GM19397 (cell line): ENCODE measurements at regions not wholly inside any gene's neighbourhood (a gene's known extent, or its start where the extent isn't known, plus 50 kb on each side); places are given as distances from the start of the nearest gene placed in this dataset.

Experiments
- ATAC-seq: cut with Tn5 transposase; IDR thresholded peaks from one replicate; pipeline ENCODE4 v1.9.1; 2021; ENCODE audit warnings: mild to moderate bottlenecking, moderate library complexity; ENCODE audit not compliant: unreplicated experiment

DNA sequence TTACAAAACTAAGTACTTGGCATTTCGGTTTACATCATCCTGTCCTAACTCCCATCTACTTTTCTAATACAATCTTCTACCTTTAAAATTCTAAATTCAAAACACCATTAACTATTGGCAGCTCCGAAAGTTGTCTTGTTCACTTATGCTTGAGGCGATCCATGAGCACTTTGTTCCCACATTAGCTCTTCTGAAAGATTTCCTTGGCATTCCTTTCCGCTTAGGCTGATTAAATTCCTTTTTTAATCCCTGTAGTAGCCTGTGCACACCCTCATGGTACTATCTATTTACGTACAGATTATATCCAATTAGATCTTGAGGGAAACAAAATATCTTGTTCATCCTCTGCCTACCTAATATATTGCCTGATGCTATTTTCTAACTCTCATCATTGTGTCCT is 480.7 kb downstream of the PRKD1 start:
- ATAC-seq: no peak

DNA sequence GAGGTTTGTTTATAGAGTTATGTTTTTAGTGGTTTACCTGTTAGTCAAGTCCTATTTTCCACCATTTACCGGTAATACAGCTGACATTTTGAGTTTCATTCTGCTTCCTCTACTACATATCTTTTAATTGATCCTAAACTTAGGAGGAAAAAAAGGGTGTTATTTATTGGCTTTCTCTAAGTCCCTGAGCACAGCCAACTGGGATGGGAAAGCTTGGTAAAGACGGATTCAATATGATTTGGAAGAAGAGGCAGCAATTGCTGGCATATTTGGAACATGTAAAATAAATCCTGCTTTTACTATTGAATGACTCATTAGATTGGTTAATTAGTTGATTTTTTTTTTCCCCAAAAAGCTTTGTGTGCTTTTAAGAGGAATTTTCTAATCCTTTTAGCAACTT is 475.7 kb downstream of the PRKD1 start:
- no peak for ATAC-seq

DNA sequence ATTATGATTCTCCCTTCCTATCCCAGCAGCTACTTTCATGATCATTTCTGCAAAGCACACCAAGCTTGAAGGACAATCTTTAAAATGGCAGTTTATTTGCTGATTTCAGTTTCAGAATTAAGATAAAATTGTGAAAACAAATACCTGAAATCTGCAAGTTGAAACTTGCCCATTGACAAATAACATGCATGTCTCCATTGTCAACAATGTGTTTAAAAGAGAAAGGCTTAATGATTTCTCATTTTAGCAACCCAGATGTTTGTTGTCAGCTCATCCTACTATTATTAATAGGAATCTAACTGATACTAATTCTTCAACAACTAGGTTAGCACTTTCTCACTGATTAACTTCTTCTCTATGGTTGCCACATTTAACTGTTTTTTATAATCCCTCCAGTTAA is 474.6 kb downstream of the PRKD1 start:
- ATAC-seq: no peak

DNA sequence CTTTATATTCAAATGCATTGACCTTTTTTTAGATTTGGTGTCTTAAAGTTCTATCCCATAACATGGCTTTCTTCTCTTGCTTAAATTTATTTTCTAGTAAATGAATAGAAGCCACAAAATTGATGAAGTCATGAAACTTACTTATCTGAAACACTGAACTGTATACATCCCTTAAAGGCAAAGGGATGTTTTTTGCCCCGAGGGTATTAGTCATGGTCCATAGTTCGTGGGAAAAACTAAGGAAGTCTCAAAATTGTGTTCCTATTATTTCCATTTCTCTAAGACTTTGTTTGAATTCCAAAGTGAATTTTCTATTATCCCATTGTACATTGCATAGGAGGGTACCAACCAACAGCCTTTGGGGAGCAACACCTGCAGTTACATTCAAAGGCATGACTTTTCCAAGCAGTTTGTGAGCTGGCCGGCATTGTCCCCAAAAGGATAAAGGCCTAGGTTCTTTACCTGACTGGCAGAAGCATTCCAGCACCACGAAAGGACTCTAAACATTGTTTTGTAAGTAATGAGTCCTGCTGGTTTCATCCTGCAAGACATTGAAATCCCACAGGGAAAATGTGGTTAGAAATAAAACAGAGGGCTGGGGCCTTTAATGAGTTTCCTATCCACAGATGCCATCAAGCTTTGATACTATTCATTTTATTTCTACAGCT is 473.5 kb downstream of the PRKD1 start:
- ATAC-seq: no peak

DNA sequence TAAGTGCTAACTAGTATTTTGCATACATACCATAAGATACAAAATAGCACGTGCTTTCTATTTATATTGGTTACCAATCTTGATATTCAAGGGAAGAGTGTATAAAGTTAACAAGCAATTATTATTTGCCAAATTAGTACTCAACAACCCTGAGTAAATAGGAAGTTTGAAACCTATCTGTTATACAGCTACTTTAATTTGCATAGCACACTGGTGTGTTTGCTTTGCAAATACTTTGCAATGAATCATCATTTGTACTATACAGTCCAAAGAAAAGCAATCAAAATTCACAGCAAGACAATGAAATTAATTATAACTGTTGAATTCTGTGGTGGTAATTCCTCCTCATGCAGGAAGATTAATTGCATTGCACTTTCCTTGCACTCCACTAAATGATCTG is 469.1 kb downstream of the PRKD1 start:
- ATAC-seq: no peak

DNA sequence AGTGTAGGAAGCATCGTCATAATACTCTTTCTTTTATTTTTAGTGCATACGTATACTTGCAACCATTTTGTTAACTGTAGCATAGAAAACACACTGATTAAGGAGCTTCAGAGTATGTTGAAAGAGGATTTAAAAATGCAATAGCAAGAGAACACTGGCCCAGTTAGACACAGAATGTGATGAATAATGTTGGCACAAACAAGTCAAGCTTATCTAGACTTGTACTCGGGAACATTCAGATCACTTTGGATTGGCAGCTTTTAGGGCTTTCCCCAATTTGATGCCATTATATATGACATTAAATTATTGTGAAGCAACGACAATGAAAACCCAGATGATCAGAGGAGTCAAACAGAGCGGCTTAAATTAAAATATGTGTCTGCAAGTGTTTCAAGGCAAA is 468.1 kb downstream of the PRKD1 start:
- ATAC-seq: no peak

DNA sequence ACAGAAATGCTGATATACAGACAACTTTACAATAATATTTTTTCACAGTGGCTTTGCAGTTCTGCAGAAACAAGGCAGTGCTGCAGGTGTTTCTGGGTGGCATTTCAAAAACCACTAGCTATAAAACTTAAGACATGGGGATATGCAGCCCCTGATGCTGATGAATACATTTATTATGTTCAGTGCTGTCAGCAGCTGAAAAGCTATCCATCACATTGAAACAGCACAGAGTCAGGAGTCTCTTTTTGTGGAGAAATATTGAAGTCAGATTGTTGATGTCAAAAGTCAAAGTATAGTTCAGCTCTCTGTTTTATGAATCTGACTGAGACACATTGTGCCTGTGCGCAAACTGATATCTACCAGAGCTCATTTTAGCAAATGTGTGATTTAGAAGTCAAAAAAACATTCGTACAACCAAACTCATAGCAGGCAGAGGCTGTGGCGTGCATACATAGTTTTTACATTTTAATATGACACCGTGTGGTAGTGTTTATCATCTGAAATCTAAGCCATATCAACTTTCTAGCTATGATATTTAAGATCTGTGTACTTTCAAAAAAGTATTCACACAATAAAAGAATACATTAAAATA is 467.6 kb downstream of the PRKD1 start:
- ATAC-seq: no peak

DNA sequence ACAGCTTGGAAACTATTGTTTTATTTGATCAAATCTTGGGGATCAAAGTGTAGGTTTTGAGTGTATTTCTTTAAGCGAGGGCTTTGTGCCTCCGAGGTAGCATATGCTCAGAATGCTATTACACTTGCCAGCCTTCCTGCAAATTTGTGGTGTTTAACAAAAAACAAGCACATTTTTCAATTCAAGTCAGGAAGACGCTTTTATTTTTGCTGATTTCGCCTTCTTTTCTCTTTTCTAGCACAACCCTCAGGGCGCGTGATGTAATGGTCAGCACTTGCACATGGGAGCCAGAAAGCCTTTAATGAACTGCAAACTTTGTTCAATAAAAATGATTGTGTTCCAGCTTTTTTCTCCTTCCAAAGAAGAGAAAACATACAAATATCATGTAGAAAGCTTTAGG is 466.5 kb downstream of the PRKD1 start:
- ATAC-seq: no peak

DNA sequence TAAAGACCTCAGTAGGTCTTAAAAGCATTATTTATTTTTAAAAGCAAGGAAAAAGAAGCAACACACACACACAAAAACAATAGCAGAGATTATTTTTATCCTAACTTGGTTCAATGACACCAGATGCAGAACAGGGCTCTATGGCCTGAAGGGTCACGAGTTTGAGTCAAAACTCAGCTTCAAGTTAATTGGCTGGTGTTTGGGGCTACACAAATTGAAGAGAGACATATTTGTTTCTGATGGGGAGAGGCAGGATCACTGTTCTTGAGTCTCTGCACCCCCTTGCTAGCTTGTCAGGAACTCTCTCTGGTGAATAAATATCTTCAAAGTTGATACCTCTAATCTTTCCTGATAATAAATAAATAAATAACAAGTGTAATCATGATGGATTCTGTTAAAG is 466.1 kb downstream of the PRKD1 start:
- no peak for ATAC-seq

DNA sequence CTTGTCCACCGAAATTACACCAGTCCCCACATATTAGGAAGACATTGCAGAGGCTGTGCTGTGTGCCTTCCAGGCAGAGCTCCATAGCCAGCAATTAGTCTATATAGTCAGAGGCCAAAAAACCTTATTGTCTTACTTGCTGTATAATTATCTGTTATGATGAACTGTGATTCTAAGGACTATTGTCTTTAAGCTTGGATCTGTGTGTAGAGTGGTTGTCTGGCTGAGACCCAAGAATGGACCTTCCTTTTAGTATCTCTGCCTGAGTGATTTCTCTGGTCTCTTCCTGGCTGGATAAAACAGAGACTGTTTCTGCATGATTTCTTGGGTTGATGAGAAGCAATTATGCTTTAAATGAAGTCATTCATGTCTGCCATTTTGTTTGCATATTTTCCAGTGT is 465.3 kb downstream of the PRKD1 start:
- ATAC-seq: no peak

DNA sequence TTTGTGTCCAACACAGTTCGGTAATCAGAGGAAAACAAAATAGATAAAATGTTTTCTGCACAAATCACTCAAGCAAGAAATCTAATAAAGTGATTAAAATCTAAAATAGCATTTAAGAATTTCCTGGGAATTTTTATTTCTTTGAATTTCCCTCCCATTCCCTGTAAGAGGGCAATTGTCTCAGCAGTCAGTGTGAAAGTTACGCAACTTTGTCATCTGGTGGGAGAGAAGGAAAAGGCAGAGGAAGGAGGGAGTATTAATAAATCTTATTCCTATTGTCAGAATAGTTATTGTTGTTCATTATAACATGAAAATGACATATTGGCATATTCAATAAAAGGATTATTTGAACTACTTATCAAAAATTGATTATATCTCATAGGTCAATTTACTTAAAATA is 464.9 kb downstream of the PRKD1 start:
- no peak for ATAC-seq

DNA sequence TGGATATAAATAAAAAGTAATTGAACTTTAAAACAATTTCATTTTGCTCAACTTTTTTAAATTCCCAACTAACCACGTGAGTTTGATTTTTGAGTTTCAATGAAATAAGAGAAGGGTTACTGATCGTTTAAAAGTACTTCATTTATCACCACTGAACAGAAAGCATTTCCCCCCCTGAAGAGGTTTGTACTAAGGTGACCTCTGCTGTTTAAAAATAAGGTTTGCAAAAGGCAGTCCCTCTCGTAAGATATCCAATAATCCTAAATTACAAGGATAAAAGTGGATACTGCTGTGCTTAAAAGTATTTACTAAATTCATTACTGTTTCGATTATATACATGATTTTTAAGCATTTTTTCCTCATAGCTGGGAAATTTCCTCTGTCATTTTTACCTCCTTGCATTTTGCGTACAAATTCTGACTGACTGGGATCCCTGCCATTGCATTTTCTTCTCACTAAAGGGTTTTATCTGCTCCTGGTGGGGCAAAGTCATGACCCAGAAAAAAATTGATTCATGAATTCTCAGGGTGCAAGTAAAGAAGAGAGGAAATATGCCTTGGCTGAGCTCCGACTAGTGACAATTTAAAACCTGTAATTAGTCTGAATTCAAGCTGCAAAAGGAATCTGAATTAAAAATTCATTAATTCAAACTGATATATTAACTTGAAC is 463.8 kb downstream of the PRKD1 start:
- ATAC-seq: no peak

DNA sequence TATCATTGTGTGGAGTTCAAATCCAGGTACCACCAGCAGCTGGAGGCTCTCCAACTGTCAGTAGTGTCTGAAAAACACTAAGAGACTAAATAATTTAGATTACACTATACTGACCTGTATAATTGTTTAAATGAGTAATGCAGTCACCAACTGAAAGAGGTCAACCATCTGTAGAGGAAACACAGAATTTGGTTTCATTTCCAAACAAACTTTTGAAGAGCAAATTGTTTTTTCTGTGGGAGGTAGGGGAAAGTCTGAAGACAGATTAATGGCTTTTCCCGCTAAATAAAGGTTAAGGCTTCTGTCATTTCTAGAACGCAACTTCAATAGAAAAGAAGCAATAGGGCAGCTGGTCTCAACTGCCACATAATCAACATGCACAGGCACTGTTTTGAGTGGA is 462.6 kb downstream of the PRKD1 start:
- no peak for ATAC-seq

DNA sequence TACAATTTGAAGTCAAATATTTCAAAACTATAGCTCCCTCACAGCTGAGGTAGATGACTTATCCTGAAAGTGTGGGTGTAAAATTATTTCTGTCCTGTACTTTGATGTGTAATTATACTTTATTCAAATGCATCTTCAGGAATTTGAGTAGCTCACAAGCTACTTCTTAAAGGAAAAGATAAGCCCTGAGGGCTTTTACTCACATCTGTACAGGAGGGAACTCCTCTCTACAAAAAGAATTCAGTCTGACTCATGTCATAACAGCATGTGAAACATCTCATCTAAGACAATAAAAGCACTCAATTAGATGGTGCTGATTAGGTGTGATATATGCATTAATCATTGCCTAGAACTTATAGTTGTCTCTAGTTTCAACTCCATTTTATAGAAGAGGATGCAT is 452.0 kb downstream of the PRKD1 start:
- ATAC-seq: no peak

DNA sequence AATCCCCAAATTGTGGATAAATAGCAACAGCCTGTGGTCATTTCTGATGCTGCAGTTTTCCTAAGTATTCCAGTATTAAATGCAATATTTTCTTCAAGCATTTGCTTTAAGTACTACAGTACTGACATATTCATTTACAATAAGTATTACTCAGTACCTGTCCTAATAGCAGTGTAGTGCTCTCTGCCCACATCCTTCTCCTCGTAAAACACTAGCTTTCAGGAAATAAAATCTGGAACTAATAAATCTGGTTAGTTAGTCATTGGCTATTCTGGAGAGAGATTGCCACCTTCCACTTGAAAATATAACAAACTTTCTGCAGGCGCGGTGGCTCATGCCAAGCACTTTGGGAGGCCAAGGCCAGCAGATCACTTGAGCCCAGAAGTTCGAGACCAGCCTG is 441.5 kb downstream of the PRKD1 start:
- no peak for ATAC-seq

DNA sequence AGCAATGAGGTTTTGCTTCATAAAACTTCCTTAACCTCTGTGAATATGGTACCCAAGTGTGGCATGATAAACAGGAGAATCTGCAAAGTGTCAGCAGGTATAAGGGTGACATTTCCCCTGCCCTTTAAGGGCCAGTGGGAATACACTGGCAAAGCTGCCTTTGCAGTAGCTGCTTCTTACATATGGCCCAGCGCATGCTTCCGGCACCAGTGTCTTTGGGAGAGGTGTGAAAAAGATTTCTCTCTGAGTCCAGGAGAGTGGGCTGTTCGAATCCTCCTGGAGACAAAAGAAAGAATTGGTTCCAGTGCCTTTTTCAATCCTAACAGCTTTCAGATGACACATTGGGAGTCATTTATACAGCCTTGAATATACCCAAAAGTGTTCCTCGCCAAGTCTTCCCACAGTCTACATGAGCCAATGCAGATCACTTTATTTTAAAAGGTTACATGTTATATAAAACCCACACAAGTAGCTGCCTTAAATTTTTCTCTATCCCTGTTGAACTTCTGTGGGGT is 437.7 kb downstream of the PRKD1 start:
- no peak for ATAC-seq

DNA sequence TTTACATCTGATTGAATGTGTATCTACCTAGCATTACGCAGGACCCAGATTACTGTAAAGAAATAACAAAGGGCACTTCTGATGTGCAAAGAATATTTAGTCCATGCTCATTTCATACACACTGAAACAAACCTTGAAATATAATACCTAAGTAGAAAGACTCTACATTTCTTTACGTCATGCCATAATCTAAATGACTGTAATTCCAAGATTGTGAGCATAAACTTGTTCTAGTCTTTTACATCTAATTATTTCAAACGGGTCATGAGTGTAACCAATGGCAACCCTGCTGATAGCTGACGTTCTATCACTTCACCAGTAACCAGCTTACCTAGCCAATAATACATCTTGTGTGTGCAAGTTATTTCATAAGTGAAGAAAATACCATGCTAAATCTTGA is 433.8 kb downstream of the PRKD1 start:
- ATAC-seq: no peak

DNA sequence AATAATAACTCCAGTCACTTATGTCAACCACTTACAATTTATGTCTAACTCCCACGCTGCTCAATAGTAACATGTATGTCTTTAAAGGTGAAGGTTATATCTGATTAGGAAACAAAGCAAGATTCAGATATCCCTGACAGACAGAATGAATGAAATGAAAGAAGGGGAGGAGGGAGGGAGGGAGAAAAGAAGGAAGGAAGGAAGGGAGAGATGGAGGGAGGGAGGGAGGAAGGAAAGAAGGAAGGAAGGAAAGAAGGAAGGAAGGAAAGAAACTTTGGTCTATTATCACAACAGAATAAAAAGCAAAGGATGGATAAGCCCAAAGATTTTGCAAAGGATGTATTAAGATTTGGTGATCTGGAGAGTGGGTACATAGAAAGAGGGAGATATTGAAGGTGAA is 433.3 kb downstream of the PRKD1 start:
- no peak for ATAC-seq

DNA sequence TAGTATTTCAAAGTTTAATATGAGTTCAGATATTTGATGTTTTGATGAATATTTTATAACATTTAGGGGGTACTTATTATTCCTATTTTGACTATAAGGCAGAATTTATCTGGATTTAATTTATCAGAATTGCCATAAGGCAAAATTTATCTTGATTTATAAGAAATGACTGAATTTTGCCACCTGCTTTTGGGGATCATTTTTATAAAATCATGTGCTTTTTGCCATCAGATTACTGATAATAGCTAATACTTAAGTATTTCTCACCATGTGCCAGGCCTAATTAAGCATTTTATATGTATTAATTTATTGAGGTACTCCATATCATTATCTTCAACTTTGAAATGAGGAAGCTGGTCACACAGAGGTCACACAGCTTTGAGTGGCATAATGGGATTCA is 423.7 kb downstream of the PRKD1 start:
- ATAC-seq: no peak

DNA sequence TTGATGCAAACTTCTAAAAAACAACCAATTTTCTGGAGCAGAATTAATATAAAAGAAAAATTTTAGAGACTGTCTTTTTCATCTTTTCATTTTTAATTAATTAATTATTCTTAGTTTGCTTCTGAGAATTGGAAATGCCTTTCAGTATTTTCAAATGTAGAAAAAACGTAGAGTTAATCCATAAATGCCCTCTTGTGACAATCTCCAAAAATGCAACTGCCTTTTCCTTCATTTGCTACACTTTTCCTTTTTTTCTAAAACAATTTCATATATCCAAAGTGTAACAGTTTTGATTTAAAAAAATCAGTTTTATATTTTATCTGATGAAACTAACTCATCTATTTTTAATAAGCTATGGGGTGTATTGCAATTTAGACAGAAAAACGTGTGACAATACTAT is 409.3 kb downstream of the PRKD1 start:
- ATAC-seq: no peak

DNA sequence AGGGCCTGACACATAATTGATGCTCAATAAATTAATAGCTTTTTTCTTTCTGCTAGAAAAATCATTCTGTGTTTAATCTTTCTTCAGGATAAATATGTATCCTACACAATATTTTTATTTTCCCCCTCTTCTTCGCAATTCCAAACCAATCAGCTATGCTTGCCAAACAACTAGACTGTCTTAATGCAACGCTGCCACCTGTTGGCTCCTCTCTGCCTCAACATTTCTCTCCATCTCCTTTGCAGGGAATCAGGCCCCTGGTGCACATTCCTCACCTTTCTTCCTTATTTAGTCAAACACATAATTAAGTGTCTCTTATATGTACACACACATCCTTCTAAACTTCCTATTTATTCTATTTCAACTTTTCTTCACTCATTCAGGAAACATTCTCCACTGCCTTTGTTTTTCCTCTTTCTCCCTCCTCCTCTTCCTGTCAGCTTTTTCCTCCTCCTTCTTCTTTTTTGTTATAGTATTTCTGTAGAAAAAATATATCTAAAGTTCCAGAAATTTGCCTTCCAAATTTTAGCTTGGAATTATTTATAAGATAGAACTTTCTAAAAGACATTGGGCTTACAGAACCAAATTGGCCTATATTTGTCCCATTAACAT is 406.0 kb downstream of the PRKD1 start:
- no peak for ATAC-seq
